Testis (tissue), 2 donors: ENCODE measurements at regions not wholly inside any gene's neighbourhood (a gene's known extent, or its start where the extent isn't known, plus 50 kb on each side); places are given as distances from the start of the nearest gene placed in this dataset.

Experiments used
- POLR2A ChIP-seq: fragments of 450-650 bp; IDR thresholded peaks from one replicate; pipeline ENCODE4 v1.6.1; 2017; ENCODE audit warnings: antibody characterized with exemption, mild to moderate bottlenecking, moderate library complexity
- TF ChIP-seq, protein P1 (sequence below), 3 experiments: fragments of 450-650 bp in 2 of 3; fragments of 200-600 bp in 1 of 3; sonication (generic) in 1 of 3; IDR thresholded peaks; one replicate each; pipeline ENCODE4 v1.5.1; 2016 to 2019; ENCODE audit warnings: antibody characterized with exemption in 3 of 3, mild to moderate bottlenecking in 2 of 3, moderate library complexity in 1 of 3

DNA sequence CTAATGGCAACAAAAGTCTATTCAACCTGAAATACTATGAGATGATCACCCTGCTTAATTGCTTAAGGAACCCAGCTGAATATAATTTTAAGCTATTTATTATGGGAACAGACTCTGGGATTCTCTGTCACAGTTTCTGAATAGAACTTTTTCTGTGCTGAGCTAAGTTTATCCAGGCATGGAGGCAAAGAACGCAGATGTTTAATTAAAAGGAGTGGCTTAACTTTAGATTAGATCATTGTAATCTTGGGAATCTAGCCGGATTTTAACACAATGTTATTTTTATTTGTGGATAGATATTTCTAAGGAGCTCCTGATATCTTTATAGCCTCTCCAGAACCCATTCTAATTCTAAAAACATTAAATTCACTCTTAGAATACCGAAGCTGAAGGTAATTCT is 353.4 kb downstream of the STIM2 start:
- TF ChIP-seq, protein P1, sequence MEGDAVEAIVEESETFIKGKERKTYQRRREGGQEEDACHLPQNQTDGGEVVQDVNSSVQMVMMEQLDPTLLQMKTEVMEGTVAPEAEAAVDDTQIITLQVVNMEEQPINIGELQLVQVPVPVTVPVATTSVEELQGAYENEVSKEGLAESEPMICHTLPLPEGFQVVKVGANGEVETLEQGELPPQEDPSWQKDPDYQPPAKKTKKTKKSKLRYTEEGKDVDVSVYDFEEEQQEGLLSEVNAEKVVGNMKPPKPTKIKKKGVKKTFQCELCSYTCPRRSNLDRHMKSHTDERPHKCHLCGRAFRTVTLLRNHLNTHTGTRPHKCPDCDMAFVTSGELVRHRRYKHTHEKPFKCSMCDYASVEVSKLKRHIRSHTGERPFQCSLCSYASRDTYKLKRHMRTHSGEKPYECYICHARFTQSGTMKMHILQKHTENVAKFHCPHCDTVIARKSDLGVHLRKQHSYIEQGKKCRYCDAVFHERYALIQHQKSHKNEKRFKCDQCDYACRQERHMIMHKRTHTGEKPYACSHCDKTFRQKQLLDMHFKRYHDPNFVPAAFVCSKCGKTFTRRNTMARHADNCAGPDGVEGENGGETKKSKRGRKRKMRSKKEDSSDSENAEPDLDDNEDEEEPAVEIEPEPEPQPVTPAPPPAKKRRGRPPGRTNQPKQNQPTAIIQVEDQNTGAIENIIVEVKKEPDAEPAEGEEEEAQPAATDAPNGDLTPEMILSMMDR (IDR thresholded peaks at IDR 0.05) = no peak
- no peak for TF ChIP-seq POLR2A
